Keratinocyte (primary cell): ENCODE measurements at regions not wholly inside any gene's neighbourhood (a gene's known extent, or its start where the extent isn't known, plus 50 kb on each side); places are given as distances from the start of the nearest gene placed in this dataset.

Experiments used
- EZH2 ChIP-seq: IDR thresholded peaks from one replicate; pipeline ENCODE4 v1.6.1; 2012; ENCODE audit warnings: inconsistent platforms, mild to moderate bottlenecking, low read length, moderate library complexity
- TF ChIP-seq, protein P1 (sequence below), 3 experiments: IDR thresholded peaks in 1 of 3; conservative IDR thresholded peaks in 1 of 3; optimal IDR thresholded peaks in 1 of 3; 2 replicates in 2 of 3; 3 replicates in 1 of 3; pipeline versions ENCODE3 to v1.5.1; 2011; ENCODE audit warnings: low read length in 3 of 3, mild to moderate bottlenecking in 3 of 3, moderate library complexity in 2 of 3, control low read depth in 1 of 3, inconsistent platforms in 1 of 3; ENCODE audit not compliant: insufficient read depth in 2 of 3; ENCODE audit errors: extremely low read depth in 1 of 3

DNA sequence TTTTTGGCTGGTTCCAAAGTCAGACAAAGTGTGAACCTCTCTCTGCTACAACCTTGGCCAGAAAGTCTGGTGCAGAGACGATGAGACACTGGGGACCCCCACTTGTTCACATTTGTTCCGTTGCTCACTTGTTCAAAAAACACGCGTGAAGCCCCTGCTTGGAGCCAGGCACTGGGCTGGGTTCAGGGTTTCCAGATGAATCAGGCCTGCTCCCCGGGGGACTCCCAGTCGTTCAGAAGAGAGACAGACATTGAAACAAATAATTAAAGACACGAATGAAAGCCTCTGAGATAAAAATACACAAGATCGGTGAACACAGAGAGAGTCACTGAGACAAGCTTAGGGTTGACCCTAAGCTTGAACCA, 101.5 kb upstream of the RUNX3 start:
- TF ChIP-seq, protein P1, sequence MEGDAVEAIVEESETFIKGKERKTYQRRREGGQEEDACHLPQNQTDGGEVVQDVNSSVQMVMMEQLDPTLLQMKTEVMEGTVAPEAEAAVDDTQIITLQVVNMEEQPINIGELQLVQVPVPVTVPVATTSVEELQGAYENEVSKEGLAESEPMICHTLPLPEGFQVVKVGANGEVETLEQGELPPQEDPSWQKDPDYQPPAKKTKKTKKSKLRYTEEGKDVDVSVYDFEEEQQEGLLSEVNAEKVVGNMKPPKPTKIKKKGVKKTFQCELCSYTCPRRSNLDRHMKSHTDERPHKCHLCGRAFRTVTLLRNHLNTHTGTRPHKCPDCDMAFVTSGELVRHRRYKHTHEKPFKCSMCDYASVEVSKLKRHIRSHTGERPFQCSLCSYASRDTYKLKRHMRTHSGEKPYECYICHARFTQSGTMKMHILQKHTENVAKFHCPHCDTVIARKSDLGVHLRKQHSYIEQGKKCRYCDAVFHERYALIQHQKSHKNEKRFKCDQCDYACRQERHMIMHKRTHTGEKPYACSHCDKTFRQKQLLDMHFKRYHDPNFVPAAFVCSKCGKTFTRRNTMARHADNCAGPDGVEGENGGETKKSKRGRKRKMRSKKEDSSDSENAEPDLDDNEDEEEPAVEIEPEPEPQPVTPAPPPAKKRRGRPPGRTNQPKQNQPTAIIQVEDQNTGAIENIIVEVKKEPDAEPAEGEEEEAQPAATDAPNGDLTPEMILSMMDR (optimal IDR thresholded peaks at IDR 0.05 in 1 of 3, IDR thresholded peaks at IDR 0.05 in 1 of 3, conservative IDR thresholded peaks at IDR 0.05 in 1 of 3; ENCODE audit: extremely low read depth in 1 of 3, insufficient read depth in 2 of 3, low read length in 3 of 3) = no peak
- TF ChIP-seq EZH2 = no peak
